H54 (cell line): ENCODE measurements at regions not wholly inside any gene's neighbourhood (a gene's known extent, or its start where the extent isn't known, plus 50 kb on each side); places are given as distances from the start of the nearest gene placed in this dataset.
A peak's percentile ranks its signal among the peaks of the same experiment; 100 is the strongest.

Source experiments
- DNase-seq: peaks from one replicate; pipeline ENCODE4 v3.0.0; 2011; ENCODE audit warnings: low spot score, mixed read lengths; ENCODE audit not compliant: insufficient read length
- FAIRE-seq: peaks from 3 replicates; lab custom pipeline; 2011; peaks lifted over from hg19 to GRCh38; lab: Jason Lieb, UNC
- POLR2A ChIP-seq: IDR thresholded peaks from 2 replicates; pipeline ENCODE4 v1.6.1; 2011; ENCODE audit warnings: low read depth, mild to moderate bottlenecking, low read length

DNA sequence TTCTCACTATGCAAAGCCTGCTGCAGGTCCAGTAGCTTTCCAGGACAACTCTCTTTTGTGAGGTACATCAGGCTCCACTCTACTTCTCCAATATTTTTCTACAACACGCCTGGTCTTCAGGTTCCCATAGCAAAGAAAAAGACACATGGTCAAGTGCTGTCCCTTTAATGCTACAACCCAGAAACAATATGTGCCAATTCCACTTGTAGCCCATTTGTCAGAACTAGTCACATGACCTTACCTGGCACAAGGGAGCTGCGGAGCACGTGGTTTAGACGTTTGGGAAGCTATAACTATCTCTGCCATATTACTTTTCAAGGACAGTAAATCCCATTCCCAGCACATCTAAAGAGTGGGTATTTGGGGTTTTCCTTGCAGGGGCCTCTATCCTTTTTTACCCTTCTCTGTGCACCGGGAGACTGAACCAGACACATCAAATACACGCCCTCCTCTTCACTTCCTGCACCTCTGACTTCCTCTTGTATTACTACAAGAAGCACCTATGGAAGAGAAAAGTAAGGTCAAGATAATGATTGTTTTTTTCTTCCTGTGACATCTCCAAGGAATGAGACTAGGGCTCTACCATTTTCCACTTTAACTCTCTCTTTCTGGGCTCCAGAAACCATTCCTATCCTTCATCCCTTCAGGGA lies 237.6 kb downstream of the ETS1 start:
- FAIRE-seq, result no peak
- no peak for DNase-seq
- no peak for TF ChIP-seq POLR2A

DNA sequence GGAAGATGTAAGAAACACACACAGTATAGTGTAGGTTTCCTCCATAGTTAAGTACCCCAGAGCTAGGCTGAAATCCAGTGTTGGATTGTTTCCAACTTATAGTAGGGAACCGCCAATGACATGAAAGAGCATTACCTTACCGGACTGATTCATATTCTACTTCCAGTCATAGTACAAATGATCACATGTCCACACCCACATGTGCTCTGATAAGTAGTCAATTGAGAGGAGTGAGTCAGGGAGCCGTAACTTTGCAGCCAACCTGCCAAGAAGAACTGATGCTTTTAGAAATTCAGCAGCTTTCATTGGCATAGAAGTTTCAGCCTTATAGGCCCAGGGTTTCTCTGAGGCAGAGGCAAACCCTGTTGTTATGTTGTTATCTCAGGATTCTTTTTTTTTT lies 240.6 kb downstream of the ETS1 start:
- TF ChIP-seq POLR2A, result no peak
- DNase-seq (no peak), FAIRE-seq (peak; percentile 11)

DNA sequence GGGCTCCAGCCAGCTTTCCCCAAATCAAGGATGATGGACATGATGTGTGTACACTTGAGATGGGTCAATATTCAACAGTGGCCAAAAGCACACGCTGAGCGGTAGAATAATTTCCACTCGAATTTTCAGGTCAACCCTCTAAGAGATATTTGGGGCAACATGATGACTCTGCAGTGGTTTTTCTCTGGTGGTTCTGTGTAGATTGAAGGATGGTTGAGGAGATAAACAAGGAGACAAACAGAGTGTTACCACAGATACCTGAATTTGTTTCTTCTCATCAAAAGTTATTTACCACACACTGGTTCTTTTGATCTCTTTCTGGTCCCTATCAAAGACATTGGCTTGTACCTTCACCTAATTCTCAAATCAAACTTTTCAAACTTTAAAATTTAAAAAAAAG lies 242.0 kb downstream of the ETS1 start:
- no peak for DNase-seq
- no peak for TF ChIP-seq POLR2A
- FAIRE-seq, result no peak

DNA sequence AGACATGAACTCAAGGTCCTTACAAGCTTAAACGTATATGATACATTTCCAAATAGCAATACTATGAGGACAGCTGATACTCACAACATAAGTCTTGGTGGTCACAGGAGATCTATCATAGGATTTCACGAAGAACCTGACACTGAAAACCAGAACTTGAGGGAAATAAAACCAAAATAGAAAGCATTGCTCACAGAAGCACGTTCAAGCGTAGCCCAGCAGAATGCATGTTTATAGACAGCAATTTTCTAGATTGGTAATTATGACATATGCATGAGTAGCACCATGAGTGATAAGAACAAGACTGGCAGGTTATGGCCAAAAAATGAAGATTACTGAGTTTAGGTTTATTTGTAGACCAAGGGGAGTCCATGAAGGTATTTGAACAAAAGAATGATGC lies 243.5 kb downstream of the ETS1 start:
- no peak for FAIRE-seq
- no peak for DNase-seq
- no peak for TF ChIP-seq POLR2A

DNA sequence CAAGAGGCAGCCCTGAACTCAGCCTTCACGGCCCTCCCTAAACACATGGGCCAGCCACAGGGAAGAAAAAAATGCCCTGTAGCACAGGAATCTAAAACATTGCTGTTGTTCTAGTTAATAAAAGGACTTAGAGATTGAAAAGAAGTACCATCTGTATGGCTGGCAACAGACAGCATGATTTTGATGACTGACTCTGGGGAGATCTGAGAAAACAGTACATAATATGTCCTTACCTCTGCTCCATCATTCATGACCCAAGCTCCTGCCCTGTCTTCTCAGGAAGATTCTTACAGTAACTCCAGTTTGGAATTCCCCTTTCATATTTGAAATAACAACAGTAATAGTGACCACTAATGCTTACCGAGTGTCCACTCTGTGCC lies 244.2 kb downstream of the ETS1 start:
- TF ChIP-seq POLR2A, result no peak
- DNase-seq (no peak), FAIRE-seq (no peak)

DNA sequence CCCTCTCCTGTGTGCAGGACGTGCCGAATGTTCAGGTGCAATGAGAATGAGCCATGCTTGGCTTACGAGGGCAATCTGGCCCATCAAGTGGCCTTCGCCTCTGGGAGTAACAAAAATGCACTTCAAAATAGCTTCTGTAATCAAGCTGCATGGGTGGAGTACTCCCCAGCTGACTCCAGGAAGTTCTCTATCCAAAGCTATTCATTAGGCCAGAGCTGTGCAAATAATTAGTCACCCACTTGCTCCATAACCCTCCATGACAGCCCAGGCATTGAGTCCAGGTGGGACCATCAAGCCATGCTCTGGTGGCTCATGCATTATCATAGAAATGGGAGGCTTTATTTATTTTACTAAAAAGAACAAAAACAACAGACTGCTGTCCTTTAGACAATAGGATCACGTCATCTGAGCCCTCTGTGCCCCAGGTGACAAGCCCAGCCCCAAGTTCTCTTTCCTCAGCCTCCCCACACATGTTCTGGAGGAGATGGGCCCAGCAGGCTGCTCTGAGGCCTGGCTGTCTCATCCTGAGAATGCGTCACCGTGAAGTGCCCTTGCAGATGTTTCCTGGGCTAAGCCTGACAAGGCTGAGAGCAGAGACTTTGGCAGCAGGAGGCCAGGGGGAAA lies 244.7 kb downstream of the ETS1 start:
- FAIRE-seq (no peak), DNase-seq (no peak)
- TF ChIP-seq POLR2A, result no peak

DNA sequence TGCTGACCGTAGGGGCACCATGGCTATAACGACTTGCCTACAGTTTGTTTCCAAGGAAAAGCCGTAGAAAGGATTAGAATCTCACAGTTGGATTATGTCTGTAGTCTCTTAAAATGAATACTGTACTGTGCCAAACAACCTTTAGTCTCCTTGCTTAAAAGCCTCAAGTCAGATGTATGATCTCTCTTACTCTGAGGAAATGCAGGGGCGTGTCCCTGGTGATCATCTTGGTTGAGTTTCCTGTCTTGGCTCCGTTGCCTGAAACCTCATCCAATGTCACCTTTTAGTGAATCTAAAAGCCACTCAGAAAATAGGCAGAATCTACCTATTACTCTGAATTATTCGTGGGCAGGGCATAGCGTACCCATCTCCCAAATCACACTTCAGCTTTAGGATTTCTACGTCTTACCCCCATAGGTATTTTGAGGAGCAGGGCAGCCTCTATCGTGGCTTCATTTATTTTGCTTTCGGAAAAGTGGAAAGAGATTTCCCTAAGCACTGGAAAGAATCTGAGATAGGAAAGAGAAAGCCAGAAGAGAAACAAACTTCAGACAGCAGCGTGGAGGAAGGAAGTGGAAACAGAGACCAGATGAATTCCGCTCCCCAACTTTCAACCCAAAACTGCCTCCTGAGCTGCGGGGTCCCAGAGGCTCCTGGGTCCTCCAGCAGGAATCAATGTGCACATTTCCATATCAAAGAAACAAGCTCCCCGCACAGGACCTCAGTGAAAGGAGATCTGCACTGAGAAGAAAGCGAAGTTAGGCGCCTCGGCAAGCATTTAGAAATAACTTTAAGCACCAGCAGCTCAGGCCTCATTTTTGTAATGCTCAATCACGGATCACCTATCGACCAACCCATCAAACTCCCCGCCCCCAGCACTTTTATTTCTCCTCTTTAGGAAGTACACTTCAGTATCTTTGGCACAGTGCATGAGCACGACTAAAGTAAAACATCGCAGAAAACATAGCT lies 245.8 kb downstream of the ETS1 start:
- FAIRE-seq (no peak), DNase-seq (no peak)
- TF ChIP-seq POLR2A, result no peak

DNA sequence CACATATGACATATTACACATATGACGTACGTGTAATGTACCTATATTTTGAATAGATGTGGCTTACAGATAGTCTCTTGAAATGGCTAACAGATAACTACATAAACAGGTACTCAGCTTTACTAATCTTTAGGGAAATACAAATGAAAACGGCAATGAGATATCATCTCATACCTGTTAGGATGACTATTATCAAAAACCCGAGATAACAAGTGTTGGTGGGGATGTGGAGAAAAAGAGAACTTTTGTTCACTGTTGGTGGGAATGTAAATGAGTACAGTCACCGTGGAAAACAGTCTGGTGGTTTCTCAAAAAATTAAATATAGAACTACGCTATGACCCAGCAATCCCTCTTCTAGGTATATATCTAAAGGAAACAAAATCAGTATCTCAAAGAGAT lies 247.6 kb downstream of the ETS1 start:
- TF ChIP-seq POLR2A, result no peak
- no peak for FAIRE-seq
- DNase-seq, result no peak

DNA sequence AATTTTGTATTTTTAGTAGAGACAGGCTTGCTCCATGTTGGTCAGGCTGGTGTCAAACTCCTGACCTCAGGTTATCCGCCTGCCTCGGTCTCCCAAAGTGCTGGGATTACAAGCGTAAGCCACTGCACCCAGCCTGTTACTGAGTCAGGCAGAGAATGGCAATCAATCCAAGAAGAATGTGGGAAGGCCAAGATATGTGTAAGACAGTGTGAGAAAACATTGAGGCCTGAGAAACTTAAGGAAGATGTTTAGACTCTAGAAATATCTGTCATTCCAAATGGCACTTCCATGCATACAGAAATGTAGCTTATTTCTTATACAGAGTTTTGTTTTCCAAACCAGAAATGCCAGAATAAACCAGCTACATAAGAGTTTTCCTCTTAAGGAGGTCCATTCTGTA lies 248.5 kb downstream of the ETS1 start:
- no peak for TF ChIP-seq POLR2A
- DNase-seq (no peak), FAIRE-seq (no peak)

DNA sequence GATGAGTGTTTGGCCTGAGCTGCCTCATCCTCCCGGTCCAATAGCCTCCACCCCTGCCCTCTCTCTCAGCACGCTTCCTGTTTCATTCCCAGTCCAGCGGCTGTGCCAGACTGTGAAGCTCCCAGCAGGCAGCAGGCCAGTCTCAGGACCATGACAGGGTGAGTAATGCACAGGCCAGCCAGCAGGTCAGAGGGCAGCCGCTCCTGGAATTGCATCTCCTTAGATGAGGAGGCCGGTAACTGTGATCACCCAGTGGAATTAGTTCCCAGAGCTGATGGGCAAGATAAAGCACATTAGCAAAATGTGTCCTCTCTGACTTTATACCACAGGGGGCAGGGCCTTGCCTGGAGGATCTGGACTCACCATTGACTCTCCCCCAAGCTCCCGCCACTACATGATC lies 251.2 kb downstream of the ETS1 start:
- FAIRE-seq (peak; percentile 96), DNase-seq (peak; percentile 63)
- no peak for TF ChIP-seq POLR2A

DNA sequence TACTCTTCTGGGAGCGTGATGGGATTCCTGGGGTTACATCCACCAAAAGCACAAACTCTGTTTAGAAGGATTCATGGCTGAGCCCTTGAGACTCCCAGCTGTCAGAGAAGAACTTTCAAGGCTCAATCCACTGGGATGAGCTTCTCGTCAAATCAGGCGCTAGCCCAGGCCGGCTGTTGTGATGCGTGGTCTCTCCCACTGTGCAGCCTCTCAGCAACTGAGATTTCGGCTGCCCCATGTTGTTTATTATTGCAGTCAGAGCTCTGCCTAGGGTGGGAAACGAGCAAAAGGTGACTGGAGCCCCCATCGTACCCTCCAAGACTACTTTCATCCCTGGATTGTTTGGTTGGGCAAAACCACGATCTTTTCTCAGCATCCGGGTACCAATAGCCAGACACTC lies 251.6 kb downstream of the ETS1 start:
- no peak for DNase-seq
- TF ChIP-seq POLR2A, result no peak
- FAIRE-seq, result no peak

DNA sequence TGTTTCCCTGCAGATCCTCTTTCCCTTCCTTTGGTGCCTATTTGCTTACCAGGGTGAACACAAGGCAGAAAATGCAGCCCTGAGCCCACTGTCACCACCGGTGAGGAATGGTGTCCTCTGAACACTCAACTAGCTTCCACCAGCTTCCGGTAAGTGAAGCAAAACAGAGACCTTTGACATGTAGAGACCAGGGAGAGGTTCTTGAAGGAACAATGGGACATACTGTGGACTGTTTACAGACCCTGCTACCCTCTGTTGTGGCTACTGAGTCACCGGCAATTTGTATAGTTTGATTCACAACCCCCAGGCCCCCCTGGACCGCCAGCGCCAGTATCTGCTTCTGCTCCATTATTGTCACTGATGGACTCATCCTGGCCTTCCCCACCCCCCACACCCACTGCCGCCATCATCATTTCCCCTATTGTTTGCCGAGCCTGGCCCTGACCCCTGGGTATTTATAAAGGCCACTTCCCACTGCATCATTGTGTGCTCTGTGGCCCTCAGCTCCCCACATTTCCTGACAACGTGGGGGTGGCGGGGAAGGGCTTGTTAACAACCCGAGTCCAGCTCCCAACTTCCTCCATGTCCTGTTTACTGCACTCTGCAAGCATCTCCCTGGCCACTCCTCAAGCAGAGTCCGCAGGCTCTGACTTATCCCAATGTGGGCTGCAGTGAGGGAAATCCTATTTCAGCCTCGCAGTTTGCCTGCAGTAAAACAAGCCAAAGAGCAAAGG lies 252.9 kb downstream of the ETS1 start:
- no peak for DNase-seq
- no peak for TF ChIP-seq POLR2A
- no peak for FAIRE-seq

DNA sequence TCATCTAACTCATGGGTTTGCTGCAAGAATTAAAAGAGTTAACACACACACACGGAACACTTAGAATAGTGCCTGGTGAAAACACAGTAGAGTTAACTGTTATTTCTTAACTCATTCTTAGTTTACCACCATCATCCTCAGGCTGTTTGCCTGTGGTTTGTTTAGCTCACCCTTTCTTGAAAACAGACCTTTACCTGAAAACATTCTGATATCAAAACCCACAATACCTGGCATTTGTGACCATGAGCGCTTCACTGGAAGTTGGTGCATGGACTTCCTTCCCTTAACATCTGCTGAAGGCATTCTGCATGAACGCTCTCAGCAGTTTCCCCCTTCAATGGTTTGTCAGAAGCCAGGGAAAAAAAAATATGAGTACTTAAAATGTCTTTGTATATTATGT lies 256.0 kb downstream of the ETS1 start:
- DNase-seq (no peak), FAIRE-seq (no peak)
- no peak for TF ChIP-seq POLR2A

DNA sequence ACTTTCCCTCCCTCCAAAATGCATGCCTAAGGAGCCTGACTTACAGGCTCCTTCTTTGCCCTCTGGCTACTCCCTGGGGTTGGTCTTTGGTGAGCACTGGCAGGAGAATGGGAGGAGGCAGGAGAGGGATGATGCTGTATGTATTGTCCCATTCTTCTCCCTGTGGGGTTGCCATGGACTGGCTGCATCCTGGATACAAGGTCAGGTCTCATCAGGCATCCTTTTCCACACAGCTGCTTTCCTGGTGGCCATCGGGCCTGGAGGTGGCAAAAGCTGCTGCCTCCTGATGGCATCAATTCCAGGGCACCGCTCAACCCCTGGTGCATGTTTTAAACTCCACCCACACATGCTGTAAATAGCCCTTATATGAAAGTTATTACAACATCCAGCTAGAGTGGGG lies 257.2 kb downstream of the ETS1 start:
- no peak for TF ChIP-seq POLR2A
- FAIRE-seq, result no peak
- DNase-seq, result no peak
